Activated T-helper 17 cell treated with anti-CD3 and anti-CD28 coated beads, Interleukin-2, amount 50 U/mL, for 72 hours (primary cell): ENCODE measurements at regions not wholly inside any gene's neighbourhood (a gene's known extent, or its start where the extent isn't known, plus 50 kb on each side); places are given as distances from the start of the nearest gene placed in this dataset.
"Not testable (repeated sequence)": the region's sequence is repeated elsewhere in the genome, so short reads cannot be mapped to it uniquely, and the experiment has no call there.

Experiments
- ATAC-seq: fragments of 150-1000 bp; cut with Tn5 transposase; replicated peaks from 2 replicates; pipeline ENCODE4 v1.10.0; 2021; ENCODE audit warnings: mild to moderate bottlenecking, moderate library complexity
- H3K27ac Mint-ChIP-seq: one replicate; pipeline ENCODE4 v1.8.0; 2022; ENCODE audit warnings: mixed read lengths
- H3K27me3 Mint-ChIP-seq: one replicate; pipeline ENCODE4 v1.8.0; 2022; ENCODE audit warnings: mixed read lengths
- H3K36me3 Mint-ChIP-seq: one replicate; pipeline ENCODE4 v1.8.0; 2022; ENCODE audit warnings: low read depth, mild to moderate bottlenecking, mixed read lengths
- H3K4me1 Mint-ChIP-seq: one replicate; pipeline ENCODE4 v1.8.0; 2022; ENCODE audit warnings: mixed read lengths
- H3K4me3 Mint-ChIP-seq: one replicate; pipeline ENCODE4 v1.8.0; 2022; ENCODE audit warnings: mild to moderate bottlenecking, mixed read lengths
- H3K9me3 Mint-ChIP-seq: one replicate; pipeline ENCODE4 v1.8.0; 2022; ENCODE audit warnings: mixed read lengths

DNA sequence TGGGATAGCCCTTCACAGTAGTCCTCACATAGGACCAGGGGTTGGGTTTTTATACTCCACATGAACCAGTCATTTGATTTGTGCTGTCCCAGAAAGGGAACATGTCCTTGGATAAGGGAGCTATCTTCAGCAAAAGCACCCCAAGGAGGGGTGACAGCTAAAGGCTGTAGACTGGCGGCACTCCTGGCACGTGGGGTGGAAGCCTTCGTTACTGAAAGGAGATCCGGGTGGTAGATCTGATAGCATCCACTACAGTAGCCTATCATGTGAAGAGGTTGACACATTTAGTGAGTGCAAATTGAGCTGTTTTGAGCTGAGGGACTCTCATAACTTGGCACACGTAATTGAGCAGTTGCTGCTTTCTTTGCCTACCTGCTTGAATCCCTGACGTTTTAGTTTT lies 588.8 kb upstream of the GOLIM4 start:
- Mint-ChIP-seq H3K4me3 (no peak overlapping the region), H3K36me3 (no peaks in the 10 kb centered on the region)
- no peak for ATAC-seq

DNA sequence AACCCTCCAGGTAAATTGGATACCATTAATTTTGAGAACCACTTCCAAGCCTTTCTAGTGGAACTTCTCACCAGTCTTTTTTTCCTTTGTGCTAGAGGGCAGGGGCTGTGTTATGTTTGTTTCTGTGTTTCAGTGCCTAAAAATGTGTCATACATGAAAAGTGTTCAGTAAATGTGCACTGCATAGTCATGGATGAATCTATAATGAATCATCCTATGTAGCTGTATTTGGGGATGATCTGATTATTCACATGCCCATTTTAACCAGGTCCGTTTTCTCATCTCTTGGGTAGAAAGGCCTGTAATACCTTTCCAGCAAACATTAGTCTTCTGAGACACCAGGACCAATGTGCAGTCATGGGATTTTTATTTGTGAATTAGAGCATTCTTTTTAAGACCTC lies 583.0 kb upstream of the GOLIM4 start:
- Mint-ChIP-seq H3K9me3 (peaks cover 7% of the 10 kb centered on the region), H3K4me1 (no peaks in the 10 kb centered on the region), H3K4me3 (no peak overlapping the region), H3K27me3 (no peaks in the 10 kb centered on the region), H3K27ac (no peak overlapping the region), H3K36me3 (no peaks in the 10 kb centered on the region)
- no peak for ATAC-seq

More for the DNA sequence above, 588.8 kb upstream of the GOLIM4 start:
- no peaks in the 10 kb centered on the region for H3K4me1 Mint-ChIP-seq
- peaks cover 4% of the 10 kb centered on the region for H3K9me3 Mint-ChIP-seq
- no peaks in the 10 kb centered on the region for H3K27me3 Mint-ChIP-seq
- H3K27ac Mint-ChIP-seq = no peak overlapping the region

DNA sequence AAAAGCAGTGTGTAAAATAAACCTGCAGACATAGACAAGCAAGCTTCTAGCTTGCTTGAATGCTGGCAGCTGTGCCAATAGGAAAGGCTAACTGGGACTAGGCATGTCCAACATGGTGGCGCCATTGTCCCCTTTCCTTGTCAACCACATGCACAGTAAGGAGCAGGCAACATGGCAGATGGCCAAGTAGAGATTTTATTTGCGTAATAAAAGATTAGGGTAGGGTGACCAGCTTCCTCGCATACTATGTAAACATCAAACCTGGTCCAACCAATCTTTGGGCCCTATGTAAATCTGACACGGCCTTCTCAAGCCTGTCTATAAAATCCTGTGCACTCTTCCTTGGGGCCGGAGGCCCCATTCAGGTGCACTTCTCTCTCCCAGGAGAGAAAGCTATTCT lies 575.4 kb upstream of the GOLIM4 start:
- Mint-ChIP-seq H3K36me3 (no peaks in the 10 kb centered on the region), H3K4me1 (no peaks in the 10 kb centered on the region), H3K4me3 (no peak overlapping the region), H3K9me3 (peaks cover 3% of the 10 kb centered on the region), H3K27me3 (no peaks in the 10 kb centered on the region), H3K27ac (no peak overlapping the region)
- ATAC-seq = no peak

DNA sequence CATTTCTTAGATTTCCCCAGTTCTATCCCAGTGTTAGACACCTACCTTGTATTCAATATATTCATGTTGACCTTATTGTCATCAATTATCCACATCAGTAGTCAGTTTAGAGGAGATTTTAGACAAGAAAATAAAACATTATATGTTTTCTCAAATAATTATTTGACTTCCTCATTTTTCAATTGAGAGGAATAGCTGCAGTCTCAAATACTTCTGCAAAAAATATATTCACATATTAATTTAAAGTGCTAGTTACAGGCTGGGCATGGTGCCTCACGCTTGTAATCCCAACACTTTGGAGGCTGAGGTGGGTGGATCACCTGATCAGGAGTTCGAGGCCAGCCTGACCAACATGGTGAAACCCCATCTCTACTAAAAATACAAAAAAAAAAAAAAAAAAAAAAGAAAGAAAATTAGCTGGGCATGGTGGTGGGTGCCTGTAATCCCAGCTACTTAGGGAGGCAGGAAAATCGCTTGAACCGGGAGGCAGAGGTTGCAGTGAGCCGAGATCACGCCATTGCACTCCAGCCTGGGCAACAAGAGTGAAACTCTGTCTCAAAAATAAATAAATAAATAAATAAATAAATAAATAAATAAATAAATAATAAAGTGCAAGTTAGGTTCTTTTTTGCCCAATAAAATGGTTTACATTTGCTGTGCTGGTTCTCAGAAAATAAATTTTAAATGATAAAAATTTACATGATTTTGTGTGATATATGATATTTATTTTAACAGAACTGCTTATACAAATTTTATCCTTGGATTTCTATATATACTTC lies 565.3 kb upstream of the GOLIM4 start:
- H3K4me3 Mint-ChIP-seq, H3K36me3 Mint-ChIP-seq, H3K27me3 Mint-ChIP-seq, H3K9me3 Mint-ChIP-seq, ATAC-seq, H3K4me1 Mint-ChIP-seq, H3K27ac Mint-ChIP-seq: not testable (repeated sequence)

DNA sequence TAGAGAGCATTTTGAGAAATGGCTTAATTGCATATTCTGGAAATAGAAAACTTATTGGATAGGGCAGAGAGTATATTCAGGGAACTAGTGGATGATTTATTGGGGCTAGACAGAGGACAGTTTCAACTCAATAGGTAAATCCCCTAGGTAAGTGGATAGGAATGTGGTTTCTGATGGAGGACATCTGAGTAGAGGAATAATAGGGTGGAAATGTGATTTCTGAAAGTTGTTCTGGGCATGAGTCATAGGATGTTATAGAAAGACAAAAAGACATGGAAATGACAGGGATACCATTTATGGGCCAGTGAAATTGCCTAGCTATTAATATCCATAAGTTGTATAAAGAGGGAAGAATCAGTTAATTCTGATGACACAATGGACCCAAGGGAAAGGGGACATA lies 563.3 kb upstream of the GOLIM4 start:
- Mint-ChIP-seq H3K4me1 (no peaks in the 10 kb centered on the region), H3K27ac (no peak overlapping the region), H3K4me3 (no peak overlapping the region), H3K9me3 (peaks cover 4% of the 10 kb centered on the region), H3K27me3 (no peaks in the 10 kb centered on the region), H3K36me3 (no peaks in the 10 kb centered on the region)
- ATAC-seq = no peak

DNA sequence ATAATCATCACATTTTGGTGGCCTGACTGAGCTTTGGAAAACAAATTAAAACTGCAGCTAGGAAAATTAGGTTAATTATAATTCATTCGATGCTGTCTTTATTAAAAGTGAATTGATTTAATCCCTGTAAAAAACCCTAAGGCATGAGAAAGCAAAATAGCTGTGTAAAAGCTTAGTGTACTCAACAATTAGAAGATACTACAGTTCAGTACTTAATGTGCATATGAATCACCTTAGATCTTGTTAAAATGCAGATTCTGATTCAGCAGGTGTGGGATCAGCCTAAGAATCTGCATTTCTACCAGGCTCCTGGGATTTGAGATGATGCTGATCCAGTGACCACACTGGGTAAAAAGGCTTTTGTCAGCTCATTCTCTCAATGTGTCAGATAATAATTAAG lies 559.9 kb upstream of the GOLIM4 start:
- H3K27me3 Mint-ChIP-seq = no peaks in the 10 kb centered on the region
- H3K36me3 Mint-ChIP-seq = no peaks in the 10 kb centered on the region
- H3K4me1 Mint-ChIP-seq = no peaks in the 10 kb centered on the region
- ATAC-seq = no peak
- H3K27ac Mint-ChIP-seq = no peak overlapping the region
- no peak overlapping the region for H3K4me3 Mint-ChIP-seq
- H3K9me3 Mint-ChIP-seq = no peaks in the 10 kb centered on the region

DNA sequence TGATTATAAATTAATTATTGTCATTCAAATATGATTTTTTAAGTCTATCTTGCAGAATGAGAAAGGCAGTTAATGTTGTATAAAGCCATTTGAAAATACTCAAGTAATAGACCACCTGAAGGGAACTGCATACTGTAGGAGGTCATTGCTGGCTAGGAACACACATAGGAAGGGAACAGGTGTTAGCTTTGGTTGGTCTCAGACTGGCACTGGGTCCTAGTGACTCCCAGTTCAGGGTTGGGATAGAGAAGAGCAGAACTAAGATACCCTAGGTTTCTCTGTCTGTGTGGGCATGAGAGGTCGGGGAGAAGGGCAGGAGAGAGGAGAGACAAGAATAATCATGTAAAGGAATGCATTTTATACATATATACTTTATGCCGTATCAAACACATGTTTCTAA lies 559.0 kb upstream of the GOLIM4 start:
- Mint-ChIP-seq H3K27ac (no peak overlapping the region), H3K27me3 (no peaks in the 10 kb centered on the region), H3K36me3 (no peaks in the 10 kb centered on the region), H3K4me1 (no peaks in the 10 kb centered on the region), H3K9me3 (no peaks in the 10 kb centered on the region), H3K4me3 (no peak overlapping the region)
- ATAC-seq = no peak

DNA sequence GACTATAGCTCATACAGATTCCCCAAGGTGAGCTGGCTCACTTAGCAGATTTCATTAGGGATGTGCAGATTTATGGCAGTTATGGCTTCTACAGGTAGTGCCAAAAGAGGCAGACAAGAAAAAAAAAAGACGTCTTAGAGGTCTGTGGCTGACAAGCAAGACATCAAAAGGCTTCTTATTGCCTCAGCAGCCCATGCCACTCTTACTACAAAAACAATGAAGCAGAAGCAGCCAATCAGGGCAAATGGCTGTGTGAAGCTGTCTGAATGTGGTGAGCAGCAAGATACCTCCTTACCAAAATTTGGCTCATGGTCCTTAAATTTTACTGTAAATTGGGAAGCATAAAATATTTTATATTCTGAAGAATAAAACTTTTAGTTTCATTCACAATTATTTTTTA lies 557.5 kb upstream of the GOLIM4 start:
- Mint-ChIP-seq H3K27me3 (no peaks in the 10 kb centered on the region), H3K36me3 (no peaks in the 10 kb centered on the region), H3K27ac (no peak overlapping the region), H3K4me3 (no peak overlapping the region), H3K9me3 (no peaks in the 10 kb centered on the region), H3K4me1 (no peaks in the 10 kb centered on the region)
- no peak for ATAC-seq

DNA sequence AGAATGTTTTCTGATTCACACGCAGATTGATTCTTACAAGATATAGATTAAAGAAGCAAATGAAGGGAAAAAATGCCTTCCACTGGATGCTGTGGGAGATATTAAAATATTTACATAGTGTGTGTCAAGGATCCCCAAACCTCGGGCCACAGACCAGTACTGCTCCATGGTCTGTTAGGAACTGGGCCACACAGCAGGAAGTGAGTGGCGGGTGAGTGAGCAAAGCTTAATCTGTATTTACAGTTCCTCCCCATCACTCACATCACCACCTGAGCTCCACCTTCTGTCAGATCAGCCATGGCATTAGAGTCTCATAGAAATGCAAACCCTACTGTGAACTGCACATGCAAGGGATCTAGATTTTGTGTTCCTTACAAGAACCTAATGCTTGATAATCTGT lies 552.6 kb upstream of the GOLIM4 start:
- ATAC-seq = no peak
- H3K27ac Mint-ChIP-seq = no peak overlapping the region

DNA sequence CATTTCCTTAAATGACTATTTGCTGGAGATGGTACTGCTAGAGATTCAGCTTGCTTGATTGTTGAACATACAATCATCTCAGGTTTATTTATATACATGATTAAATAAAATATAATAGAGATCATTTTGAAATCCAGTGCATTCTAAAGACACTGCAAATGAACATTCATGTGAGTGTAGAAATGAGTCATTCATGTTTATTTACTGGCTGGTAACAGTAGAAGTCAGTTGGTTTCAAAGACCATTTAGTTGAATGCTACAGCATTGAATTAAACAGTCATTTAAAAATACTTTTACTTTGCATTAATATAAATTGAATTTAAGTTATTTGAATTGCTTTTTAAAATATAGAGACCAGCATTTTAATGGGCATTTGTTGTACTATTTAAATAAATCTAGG lies 551.9 kb upstream of the GOLIM4 start:
- Mint-ChIP-seq H3K27ac (no peak overlapping the region), H3K4me3 (no peak overlapping the region), H3K27me3 (no peaks in the 10 kb centered on the region), H3K4me1 (no peaks in the 10 kb centered on the region), H3K36me3 (no peaks in the 10 kb centered on the region), H3K9me3 (no peaks in the 10 kb centered on the region)
- no peak for ATAC-seq

More for the DNA sequence above, 552.6 kb upstream of the GOLIM4 start:
- Mint-ChIP-seq H3K4me3 (no peak overlapping the region), H3K4me1 (no peaks in the 10 kb centered on the region), H3K27me3 (no peaks in the 10 kb centered on the region), H3K9me3 (no peaks in the 10 kb centered on the region), H3K36me3 (no peaks in the 10 kb centered on the region)

DNA sequence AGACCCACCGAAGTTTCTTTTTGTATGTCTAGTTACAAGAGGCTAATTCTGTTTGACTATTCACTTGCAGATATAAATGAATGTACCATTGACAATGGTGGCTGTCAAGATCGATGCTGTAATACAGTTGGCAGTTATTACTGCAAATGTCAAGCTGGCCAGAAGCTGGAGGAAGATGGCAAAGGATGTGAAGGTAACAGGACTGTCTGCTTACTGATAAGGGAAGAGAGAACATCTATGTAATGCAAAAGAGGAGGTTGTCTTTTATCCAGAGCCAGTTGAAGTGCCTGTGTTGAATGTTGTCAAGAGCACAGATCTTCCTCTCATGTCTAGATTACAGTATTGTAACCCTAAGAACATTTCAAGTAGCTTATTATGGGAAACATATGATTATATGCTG lies 549.5 kb upstream of the GOLIM4 start:
- Mint-ChIP-seq H3K27ac (no peak overlapping the region), H3K4me3 (no peak overlapping the region), H3K9me3 (no peaks in the 10 kb centered on the region), H3K36me3 (no peaks in the 10 kb centered on the region), H3K4me1 (no peaks in the 10 kb centered on the region), H3K27me3 (no peaks in the 10 kb centered on the region)
- no peak for ATAC-seq

DNA sequence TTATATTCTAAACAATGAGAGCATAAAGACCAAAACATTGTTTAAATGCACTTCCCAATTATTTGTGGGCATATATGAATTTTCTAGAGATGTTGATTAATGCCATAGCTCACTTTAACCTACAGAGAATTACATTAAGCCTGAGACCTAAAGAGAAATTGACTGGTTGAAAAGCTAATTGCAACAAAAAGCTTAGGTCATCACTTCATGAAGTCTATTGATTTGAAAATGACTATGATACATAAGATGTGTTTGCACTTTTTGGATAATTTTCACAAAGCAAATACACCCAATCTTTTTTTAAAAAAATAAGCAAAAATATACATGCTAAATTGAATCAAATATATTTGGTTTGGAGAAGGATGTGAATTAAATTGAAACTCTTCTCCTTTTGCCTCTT lies 532.8 kb upstream of the GOLIM4 start:
- Mint-ChIP-seq H3K36me3 (no peaks in the 10 kb centered on the region), H3K27ac (no peak overlapping the region), H3K27me3 (no peaks in the 10 kb centered on the region), H3K4me1 (no peaks in the 10 kb centered on the region), H3K4me3 (no peak overlapping the region), H3K9me3 (no peaks in the 10 kb centered on the region)
- no peak for ATAC-seq

DNA sequence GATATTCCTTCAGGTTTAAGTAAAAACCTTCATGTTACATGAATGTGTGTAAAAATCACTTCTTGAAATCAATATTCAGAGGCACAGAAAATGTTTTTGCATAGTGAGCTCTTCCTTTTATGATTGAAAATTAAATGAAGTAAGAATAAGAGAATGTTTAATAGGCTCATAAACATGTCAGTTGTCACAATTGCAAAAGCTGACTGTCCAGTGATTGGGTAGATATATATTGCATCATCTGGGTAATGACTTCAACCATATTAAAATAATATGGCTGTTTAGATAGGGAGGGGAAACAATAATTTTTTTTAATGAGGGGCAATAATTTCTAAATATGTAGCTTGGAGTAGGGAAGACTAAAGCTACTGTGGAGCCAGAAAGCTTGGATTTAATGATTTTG lies 529.8 kb upstream of the GOLIM4 start:
- no peak for ATAC-seq
- Mint-ChIP-seq H3K4me3 (no peak overlapping the region), H3K4me1 (no peaks in the 10 kb centered on the region), H3K9me3 (no peaks in the 10 kb centered on the region), H3K27ac (no peak overlapping the region), H3K27me3 (no peaks in the 10 kb centered on the region), H3K36me3 (no peaks in the 10 kb centered on the region)

DNA sequence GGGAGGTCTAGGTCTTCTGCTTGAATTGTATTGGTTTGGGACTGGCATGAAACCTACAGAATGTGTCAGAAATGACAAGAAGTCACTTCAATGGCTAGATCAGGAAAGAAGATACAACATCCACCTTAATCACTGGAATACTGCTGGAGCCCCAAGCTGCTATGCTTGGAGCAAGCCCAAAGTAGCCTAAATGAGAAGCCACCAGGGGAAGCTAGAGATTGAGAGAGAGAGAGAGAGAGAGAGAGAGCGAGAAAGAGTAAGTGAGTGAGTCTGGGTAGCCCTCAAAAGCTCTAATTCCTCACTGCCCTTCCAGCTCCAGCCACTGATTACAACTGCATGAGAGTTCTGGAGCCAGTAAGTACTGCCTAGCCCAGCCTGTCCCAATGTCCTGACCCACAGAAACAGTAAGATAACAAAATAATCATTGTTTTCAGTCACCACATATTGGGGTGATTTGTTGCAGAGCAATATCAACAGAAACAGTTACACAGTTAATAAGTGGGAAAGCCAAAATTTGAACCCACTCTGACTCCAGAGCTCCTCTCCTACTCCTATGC lies 529.2 kb upstream of the GOLIM4 start:
- Mint-ChIP-seq H3K27ac (no peak overlapping the region), H3K4me3 (no peak overlapping the region), H3K36me3 (no peaks in the 10 kb centered on the region), H3K9me3 (no peaks in the 10 kb centered on the region), H3K27me3 (no peaks in the 10 kb centered on the region), H3K4me1 (no peaks in the 10 kb centered on the region)
- no peak for ATAC-seq

DNA sequence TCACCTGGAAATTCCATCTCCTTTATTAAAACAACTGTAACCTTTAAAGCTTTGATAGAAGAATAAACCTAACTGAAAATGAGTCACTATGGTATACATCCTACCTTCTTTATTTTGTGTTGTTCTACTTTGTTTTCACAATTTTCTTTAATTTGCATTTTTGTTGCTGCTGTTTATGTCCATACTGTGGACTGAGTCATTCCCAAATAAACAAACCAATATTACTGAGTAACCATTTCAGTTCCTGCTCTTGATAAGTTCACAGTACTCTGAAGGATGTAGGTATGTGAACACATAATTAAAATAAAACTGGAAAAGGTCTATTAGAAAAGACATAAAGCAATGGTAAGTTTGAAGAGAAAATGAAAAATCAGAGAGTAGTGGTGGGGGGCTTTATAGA lies 528.5 kb upstream of the GOLIM4 start:
- Mint-ChIP-seq H3K4me3 (no peak overlapping the region), H3K4me1 (no peaks in the 10 kb centered on the region), H3K27me3 (no peaks in the 10 kb centered on the region)

DNA sequence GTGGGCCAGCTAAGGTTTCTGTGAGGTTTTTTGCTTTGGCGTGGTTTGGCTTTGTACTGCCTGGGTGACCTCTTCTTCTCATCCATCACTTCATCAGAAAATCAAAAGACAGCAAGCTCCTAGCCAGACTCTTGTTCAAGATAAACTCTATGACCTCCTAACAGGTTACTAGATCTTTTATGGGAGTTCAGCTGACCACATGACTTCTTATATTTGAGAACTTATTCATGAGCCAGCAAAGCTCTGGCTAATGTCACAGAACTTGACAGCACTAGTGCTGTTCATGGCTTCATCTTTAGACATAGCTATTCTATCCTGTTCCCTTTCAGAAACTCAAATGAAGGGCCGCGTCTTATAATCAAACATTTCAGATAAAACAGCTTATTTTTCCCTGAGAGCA lies 527.1 kb upstream of the GOLIM4 start:
- no peak for ATAC-seq
- Mint-ChIP-seq H3K4me3 (no peak overlapping the region), H3K27me3 (no peaks in the 10 kb centered on the region), H3K4me1 (no peaks in the 10 kb centered on the region), H3K36me3 (no peaks in the 10 kb centered on the region), H3K27ac (no peak overlapping the region), H3K9me3 (no peaks in the 10 kb centered on the region)

More for the DNA sequence above, 528.5 kb upstream of the GOLIM4 start:
- ATAC-seq = no peak
- Mint-ChIP-seq H3K27ac (no peak overlapping the region), H3K36me3 (no peaks in the 10 kb centered on the region), H3K9me3 (no peaks in the 10 kb centered on the region)
